HEK293 (cell line): ENCODE measurements at regions not wholly inside any gene's neighbourhood (a gene's known extent, or its start where the extent isn't known, plus 50 kb on each side); places are given as distances from the start of the nearest gene placed in this dataset.

ENCODE experiments used
- KLF1 ChIP-seq: fragments of 450-650 bp; formaldehyde crosslinking; IDR thresholded peaks from 2 replicates; pipeline ENCODE4 v1.5.1; 2016; ENCODE audit warnings: missing biosample characterization, missing genetic modification characterization
- KLF10 ChIP-seq: fragments of 450-650 bp; IDR thresholded peaks from 2 replicates; pipeline ENCODE4 v1.5.1; 2018; ENCODE audit warnings: missing biosample characterization, mild to moderate bottlenecking, missing genetic modification characterization
- YY1 ChIP-seq: fragments of 450-650 bp; formaldehyde crosslinking; IDR thresholded peaks from 2 replicates; pipeline ENCODE4 v1.5.1; 2018; ENCODE audit warnings: missing biosample characterization, missing genetic modification characterization
- ZNF138 ChIP-seq: fragments of 450-650 bp; formaldehyde crosslinking; IDR thresholded peaks from 2 replicates; pipeline ENCODE4 v1.5.1; 2016; ENCODE audit warnings: missing biosample characterization, missing genetic modification characterization, borderline replicate concordance
- ZNF214 ChIP-seq: fragments of 450-650 bp; formaldehyde crosslinking; IDR thresholded peaks from 2 replicates; pipeline ENCODE4 v1.5.1; 2017; ENCODE audit warnings: missing biosample characterization, mild to moderate bottlenecking, missing genetic modification characterization, borderline replicate concordance
- ZNF549 ChIP-seq: fragments of 450-650 bp; IDR thresholded peaks from 2 replicates; pipeline ENCODE4 v1.5.1; 2018; ENCODE audit warnings: missing biosample characterization, missing genetic modification characterization, mild to moderate bottlenecking, inconsistent platforms, moderate library complexity
- ZNF677 ChIP-seq: fragments of 450-650 bp; IDR thresholded peaks from 2 replicates; pipeline ENCODE4 v1.5.0; 2018; ENCODE audit warnings: missing biosample characterization, mild to moderate bottlenecking, missing genetic modification characterization, moderate library complexity
- TF ChIP-seq, protein P1 (sequence below): fragments of 450-650 bp; formaldehyde crosslinking; IDR thresholded peaks from 2 replicates; pipeline ENCODE4 v1.5.1; 2016; ENCODE audit warnings: missing biosample characterization, missing genetic modification characterization
- TF ChIP-seq, protein P2 (sequence below): fragments of 450-650 bp; formaldehyde crosslinking; IDR thresholded peaks from 2 replicates; pipeline ENCODE4 v1.5.1; 2016; ENCODE audit warnings: missing biosample characterization, missing genetic modification characterization, borderline replicate concordance
- TF ChIP-seq, protein P3 (sequence below): fragments of 450-650 bp; formaldehyde crosslinking; IDR thresholded peaks from 2 replicates; pipeline ENCODE4 v1.5.1; 2016; ENCODE audit warnings: missing biosample characterization, missing genetic modification characterization
- TF ChIP-seq, protein P4 (sequence below): fragments of 450-650 bp; IDR thresholded peaks from 2 replicates; pipeline ENCODE4 v1.5.1; 2018; ENCODE audit warnings: missing biosample characterization, mild to moderate bottlenecking, missing genetic modification characterization
- TF ChIP-seq, protein P5 (sequence below): fragments of 450-650 bp; formaldehyde crosslinking; IDR thresholded peaks from 2 replicates; pipeline ENCODE4 v1.5.1; 2017; ENCODE audit warnings: missing biosample characterization, missing genetic modification characterization
- TF ChIP-seq, protein P6 (sequence below): fragments of 450-650 bp; formaldehyde crosslinking; IDR thresholded peaks from 2 replicates; pipeline ENCODE4 v1.5.1; 2016; ENCODE audit warnings: missing biosample characterization, missing genetic modification characterization

DNA sequence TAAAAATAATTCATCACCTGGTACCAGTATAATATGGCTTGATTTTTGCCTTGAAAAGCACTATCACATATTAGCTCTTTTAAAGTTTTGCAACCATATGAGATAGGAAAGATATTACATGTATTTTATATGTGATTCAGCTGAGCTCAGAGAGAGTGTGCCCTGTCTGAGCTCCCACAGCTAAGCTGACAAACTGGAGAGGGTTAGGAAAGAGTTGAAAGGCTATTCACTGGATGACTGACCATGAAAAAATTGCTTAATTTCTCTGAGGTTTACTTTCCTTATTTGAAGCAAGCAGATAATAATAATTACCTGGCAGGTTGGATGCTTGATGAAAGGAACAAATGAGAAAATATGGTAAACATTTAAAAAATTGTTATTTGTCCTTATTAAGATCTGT is 97.4 kb upstream of the CCDC80 start:
- TF ChIP-seq, protein P1, sequence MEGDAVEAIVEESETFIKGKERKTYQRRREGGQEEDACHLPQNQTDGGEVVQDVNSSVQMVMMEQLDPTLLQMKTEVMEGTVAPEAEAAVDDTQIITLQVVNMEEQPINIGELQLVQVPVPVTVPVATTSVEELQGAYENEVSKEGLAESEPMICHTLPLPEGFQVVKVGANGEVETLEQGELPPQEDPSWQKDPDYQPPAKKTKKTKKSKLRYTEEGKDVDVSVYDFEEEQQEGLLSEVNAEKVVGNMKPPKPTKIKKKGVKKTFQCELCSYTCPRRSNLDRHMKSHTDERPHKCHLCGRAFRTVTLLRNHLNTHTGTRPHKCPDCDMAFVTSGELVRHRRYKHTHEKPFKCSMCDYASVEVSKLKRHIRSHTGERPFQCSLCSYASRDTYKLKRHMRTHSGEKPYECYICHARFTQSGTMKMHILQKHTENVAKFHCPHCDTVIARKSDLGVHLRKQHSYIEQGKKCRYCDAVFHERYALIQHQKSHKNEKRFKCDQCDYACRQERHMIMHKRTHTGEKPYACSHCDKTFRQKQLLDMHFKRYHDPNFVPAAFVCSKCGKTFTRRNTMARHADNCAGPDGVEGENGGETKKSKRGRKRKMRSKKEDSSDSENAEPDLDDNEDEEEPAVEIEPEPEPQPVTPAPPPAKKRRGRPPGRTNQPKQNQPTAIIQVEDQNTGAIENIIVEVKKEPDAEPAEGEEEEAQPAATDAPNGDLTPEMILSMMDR (tag by site-specific recombination), result no peak
- TF ChIP-seq ZNF214 (tag by site-specific recombination) (no peak), YY1 (no peak), KLF10 (tag by site-specific recombination) (no peak), ZNF677 (tag by site-specific recombination) (no peak), KLF1 (tag by site-specific recombination) (no peak), ZNF549 (tag by site-specific recombination) (no peak), ZNF138 (tag by site-specific recombination) (no peak)
- TF ChIP-seq, protein P2, sequence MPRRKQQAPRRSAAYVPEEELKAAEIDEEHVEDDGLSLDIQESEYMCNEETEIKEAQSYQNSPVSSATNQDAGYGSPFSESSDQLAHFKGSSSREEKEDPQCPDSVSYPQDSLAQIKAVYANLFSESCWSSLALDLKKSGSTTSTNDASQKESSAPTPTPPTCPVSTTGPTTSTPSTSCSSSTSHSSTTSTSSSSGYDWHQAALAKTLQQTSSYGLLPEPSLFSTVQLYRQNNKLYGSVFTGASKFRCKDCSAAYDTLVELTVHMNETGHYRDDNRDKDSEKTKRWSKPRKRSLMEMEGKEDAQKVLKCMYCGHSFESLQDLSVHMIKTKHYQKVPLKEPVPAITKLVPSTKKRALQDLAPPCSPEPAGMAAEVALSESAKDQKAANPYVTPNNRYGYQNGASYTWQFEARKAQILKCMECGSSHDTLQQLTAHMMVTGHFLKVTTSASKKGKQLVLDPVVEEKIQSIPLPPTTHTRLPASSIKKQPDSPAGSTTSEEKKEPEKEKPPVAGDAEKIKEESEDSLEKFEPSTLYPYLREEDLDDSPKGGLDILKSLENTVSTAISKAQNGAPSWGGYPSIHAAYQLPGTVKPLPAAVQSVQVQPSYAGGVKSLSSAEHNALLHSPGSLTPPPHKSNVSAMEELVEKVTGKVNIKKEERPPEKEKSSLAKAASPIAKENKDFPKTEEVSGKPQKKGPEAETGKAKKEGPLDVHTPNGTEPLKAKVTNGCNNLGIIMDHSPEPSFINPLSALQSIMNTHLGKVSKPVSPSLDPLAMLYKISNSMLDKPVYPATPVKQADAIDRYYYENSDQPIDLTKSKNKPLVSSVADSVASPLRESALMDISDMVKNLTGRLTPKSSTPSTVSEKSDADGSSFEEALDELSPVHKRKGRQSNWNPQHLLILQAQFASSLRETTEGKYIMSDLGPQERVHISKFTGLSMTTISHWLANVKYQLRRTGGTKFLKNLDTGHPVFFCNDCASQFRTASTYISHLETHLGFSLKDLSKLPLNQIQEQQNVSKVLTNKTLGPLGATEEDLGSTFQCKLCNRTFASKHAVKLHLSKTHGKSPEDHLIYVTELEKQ (tag by site-specific recombination), result no peak
- TF ChIP-seq, protein P3, sequence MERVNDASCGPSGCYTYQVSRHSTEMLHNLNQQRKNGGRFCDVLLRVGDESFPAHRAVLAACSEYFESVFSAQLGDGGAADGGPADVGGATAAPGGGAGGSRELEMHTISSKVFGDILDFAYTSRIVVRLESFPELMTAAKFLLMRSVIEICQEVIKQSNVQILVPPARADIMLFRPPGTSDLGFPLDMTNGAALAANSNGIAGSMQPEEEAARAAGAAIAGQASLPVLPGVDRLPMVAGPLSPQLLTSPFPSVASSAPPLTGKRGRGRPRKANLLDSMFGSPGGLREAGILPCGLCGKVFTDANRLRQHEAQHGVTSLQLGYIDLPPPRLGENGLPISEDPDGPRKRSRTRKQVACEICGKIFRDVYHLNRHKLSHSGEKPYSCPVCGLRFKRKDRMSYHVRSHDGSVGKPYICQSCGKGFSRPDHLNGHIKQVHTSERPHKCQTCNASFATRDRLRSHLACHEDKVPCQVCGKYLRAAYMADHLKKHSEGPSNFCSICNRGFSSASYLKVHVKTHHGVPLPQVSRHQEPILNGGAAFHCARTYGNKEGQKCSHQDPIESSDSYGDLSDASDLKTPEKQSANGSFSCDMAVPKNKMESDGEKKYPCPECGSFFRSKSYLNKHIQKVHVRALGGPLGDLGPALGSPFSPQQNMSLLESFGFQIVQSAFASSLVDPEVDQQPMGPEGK (tag by site-specific recombination), result no peak
- TF ChIP-seq, protein P4, sequence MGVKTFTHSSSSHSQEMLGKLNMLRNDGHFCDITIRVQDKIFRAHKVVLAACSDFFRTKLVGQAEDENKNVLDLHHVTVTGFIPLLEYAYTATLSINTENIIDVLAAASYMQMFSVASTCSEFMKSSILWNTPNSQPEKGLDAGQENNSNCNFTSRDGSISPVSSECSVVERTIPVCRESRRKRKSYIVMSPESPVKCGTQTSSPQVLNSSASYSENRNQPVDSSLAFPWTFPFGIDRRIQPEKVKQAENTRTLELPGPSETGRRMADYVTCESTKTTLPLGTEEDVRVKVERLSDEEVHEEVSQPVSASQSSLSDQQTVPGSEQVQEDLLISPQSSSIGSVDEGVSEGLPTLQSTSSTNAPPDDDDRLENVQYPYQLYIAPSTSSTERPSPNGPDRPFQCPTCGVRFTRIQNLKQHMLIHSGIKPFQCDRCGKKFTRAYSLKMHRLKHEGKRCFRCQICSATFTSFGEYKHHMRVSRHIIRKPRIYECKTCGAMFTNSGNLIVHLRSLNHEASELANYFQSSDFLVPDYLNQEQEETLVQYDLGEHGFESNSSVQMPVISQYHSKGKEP (tag by site-specific recombination), result no peak
- TF ChIP-seq, protein P5, sequence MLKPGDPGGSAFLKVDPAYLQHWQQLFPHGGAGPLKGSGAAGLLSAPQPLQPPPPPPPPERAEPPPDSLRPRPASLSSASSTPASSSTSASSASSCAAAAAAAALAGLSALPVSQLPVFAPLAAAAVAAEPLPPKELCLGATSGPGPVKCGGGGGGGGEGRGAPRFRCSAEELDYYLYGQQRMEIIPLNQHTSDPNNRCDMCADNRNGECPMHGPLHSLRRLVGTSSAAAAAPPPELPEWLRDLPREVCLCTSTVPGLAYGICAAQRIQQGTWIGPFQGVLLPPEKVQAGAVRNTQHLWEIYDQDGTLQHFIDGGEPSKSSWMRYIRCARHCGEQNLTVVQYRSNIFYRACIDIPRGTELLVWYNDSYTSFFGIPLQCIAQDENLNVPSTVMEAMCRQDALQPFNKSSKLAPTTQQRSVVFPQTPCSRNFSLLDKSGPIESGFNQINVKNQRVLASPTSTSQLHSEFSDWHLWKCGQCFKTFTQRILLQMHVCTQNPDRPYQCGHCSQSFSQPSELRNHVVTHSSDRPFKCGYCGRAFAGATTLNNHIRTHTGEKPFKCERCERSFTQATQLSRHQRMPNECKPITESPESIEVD (tag by site-specific recombination), result no peak
- TF ChIP-seq, protein P6, sequence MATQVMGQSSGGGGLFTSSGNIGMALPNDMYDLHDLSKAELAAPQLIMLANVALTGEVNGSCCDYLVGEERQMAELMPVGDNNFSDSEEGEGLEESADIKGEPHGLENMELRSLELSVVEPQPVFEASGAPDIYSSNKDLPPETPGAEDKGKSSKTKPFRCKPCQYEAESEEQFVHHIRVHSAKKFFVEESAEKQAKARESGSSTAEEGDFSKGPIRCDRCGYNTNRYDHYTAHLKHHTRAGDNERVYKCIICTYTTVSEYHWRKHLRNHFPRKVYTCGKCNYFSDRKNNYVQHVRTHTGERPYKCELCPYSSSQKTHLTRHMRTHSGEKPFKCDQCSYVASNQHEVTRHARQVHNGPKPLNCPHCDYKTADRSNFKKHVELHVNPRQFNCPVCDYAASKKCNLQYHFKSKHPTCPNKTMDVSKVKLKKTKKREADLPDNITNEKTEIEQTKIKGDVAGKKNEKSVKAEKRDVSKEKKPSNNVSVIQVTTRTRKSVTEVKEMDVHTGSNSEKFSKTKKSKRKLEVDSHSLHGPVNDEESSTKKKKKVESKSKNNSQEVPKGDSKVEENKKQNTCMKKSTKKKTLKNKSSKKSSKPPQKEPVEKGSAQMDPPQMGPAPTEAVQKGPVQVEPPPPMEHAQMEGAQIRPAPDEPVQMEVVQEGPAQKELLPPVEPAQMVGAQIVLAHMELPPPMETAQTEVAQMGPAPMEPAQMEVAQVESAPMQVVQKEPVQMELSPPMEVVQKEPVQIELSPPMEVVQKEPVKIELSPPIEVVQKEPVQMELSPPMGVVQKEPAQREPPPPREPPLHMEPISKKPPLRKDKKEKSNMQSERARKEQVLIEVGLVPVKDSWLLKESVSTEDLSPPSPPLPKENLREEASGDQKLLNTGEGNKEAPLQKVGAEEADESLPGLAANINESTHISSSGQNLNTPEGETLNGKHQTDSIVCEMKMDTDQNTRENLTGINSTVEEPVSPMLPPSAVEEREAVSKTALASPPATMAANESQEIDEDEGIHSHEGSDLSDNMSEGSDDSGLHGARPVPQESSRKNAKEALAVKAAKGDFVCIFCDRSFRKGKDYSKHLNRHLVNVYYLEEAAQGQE, result no peak
